Suppressor macrophage treated with lipopolysaccharide for 4 hours (primary cell): ENCODE measurements at regions not wholly inside any gene's neighbourhood (a gene's known extent, or its start where the extent isn't known, plus 50 kb on each side); places are given as distances from the start of the nearest gene placed in this dataset.
"Not testable (repeated sequence)": the region's sequence is repeated elsewhere in the genome, so short reads cannot be mapped to it uniquely, and the experiment has no call there.

Experiments used
- DNase-seq: peaks from one replicate; pipeline ENCODE4 v3.0.0-alpha.2; 2020

DNA sequence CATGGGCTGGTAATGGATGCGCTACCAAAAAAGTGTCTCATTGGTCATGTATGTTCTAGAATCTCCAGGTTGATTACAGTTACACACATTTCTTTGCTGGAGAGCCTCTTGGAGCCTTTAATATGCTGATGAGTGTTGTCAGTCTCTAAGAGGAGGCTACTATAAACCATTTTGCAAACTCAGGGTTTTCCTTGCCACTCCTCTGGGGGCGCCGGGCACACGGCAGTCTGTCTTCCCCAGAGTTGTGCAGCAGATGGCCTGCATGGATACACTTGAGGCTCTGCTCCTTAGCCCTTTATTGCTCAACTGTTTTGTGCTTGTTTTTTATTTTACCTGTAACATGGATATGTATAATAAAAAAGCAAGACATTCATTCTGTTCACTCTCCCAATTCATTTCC lies 196.5 kb downstream of the ACTR3B start:
- no peak for DNase-seq

DNA sequence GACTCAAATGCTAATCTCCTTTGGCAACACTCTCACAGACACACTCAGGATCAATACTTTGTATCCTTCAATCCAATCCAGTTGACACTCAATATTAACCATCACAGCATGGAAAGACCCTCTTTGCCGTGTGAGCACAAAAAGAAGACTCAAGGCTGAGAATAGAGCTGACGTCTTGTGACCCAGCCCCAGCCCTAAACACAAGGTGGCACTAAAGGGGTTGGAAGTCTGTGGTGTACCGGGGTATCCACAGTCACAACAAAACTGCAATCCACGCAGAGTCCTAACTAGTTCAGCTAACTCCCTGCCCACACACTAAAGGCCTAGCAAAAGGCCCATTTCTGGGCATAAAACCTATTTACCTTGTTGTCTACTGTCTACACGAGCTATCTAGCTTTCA lies 200.1 kb downstream of the ACTR3B start:
- DNase-seq, result no peak

DNA sequence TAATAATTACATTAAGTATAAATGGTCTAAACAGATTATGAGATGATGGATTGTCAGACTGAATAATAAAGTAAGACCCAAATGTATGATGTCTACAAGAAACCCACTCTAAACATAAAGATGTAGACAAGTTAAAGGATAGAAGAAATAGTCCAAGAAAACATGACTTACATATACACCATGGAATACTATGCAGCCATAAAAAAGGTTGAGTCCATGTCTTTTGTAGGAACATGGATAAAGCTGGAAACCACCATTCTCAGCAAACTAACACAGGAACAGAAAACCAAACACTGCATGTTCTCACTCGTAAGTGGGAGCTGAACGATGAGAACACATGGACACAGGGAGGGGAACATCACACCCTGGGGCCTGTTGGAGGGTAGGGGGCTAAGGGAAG lies 202.2 kb downstream of the ACTR3B start:
- DNase-seq, result not testable (repeated sequence)

DNA sequence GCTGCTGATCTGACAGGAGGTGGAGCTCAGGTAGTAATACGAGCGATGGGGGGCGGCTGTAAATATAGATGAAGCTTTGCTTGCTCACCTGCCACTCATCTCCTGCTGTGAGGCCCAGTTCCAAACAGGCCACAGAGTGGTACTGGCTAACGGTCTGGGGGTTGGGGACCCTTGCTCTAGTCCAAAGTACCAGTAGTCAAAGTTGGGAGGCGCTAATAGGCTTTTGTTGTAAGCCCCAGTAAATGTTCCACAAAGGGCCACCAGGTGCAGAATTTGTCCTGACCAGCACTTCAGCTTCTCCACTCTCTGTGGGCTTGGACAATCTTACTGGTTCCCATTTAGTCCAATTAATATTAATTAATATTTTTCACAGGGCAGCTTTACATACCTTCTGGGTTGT lies 206.6 kb downstream of the ACTR3B start:
- DNase-seq, result no peak

DNA sequence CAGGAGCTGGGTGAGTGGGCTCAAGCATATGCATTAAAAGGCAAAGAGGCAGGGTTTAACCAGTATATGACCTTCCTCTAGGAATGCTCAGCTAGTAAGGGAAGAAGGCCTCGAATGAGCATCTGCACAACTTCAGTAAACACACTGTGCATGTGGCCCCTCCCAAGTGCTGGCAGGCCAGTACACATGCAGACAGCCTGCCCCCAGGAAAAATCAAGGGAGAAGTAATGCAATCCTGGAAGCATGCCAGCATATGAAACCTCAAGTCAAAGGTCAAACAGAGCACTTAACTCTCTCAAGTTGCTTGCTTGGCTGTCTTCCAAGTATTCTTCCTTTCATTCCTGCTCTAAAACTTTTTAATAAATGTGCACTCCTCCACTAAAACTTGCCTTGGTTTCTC lies 208.4 kb downstream of the ACTR3B start:
- DNase-seq, result no peak

DNA sequence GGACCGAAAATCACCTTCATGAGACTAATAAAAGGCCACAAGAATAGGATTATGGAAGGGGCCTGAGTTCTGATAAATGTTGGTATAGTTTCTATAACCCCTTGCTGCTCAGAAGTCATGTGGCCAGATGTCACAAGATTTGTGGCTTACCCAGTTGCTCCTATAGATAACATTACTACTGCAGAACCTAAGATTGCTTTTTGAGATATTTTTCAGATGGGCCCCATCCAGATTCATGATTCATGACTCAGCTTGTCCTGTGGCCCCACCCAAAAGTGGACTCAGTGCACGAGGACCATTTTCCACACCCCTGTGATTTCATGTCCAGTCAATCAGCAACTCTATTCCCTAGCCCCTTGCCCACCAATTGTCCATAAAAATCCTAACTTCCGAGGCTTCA lies 209.0 kb downstream of the ACTR3B start:
- no peak for DNase-seq

DNA sequence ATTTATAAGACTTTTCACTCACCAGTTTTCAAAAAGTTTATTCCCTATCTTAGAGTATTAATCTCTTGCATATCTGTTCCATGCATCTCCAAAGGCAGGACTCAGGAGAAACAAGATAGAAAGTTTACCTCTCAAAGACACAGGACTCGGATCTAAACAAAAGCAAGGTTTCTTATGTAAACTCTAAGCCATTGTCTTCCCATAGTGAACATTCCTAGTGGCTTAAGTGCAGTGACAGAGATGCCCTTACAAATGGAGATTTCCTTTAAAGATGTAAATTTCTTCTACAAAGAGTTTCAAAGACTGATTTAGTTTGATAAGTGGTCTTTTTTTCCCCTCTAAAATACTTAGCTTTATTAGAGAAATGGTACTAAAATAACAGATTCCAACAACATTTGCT lies 209.8 kb downstream of the ACTR3B start:
- DNase-seq, result no peak

DNA sequence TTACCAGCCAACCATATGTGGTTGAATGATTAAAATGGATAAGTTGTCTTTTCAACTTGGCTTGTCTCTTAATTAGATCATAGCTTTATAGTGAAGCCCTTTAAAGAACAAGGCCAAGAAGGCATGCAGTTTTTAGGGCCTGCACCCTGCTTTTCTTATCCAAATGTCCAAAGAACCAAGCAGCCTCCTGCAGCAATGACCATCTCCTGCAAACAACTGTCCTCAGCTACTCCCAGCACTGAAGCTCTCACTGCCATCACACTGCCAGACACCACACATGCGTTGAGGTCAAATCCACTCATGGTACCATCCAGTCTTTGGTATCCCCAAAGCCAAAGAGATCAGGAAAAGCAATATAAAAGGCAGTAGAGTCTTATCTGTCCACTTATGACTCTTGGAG lies 210.3 kb downstream of the ACTR3B start:
- DNase-seq, result no peak

DNA sequence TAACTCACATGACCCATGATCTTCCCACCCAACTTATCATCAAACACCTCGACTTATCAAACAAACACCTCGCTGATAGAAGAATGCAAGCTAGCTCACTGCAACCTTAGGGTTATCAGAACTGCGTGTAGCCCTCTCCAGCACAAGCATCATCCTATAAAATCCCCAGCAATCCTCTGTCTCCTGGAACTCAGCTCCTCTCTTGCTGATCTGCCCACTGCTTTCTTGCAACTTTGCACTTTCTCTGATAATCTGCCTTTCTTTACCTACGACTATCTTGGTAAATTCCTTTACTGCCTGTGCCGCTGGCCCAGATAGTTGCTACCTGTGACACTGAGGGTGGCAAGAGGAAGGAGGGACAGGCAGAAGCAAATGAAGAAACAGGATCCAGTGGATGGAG lies 210.9 kb downstream of the ACTR3B start:
- DNase-seq, result no peak

DNA sequence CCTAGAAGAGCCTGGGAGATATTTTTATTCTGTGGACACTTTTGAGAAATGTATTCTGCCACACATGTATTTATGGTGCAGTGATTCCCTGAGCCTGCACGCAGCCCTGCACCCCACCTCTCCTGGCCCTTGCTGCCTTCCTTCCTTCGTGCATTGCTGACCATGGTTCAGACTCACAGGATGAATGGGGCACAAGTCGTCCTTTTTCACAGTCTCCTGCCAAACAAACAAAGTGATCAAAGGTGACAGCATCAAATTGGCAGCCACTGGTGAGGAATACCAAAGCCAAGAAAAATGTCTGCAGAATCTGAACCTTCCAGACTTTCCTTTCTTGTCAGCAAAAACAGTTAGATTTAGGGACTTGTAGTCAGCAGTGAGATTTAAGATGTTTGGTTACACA lies 215.0 kb downstream of the ACTR3B start:
- DNase-seq, result no peak

DNA sequence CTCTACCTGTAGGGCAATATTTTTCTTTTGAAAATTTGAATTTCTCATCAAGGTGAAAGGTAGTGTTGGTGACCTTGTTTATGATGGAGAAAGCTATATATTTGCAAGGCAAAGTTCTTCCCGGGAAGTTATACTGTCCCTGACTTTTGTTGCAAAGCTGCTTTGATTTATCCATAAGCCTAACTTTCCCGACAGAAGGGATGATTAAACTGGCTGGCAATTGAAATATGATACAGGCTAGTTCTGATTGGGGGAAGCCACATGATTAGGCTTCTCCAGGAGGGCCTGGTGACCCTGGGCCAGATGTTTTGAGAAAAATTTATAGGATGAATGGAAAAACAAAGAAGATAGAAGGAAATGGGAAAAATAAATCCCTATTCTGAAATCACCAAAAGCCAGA lies 215.5 kb downstream of the ACTR3B start:
- no peak for DNase-seq

DNA sequence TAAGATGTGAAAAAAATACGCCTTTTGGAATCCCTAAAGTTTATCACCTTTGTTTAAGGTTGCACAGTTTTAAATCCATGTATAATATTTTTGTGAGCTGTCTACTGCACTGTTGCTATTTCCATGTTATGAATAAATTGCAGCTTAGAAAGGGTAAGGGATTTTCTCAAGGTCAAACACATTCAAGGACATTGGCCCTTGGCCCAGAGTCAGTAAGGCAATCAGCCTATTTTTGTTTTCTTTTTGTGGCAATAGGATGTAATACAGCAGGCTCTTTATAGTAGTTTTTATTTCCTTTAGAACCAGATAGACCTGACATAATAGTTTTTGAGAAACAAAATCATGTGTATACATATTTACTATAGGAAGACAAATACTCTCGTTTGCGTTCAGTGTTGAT lies 219.8 kb downstream of the ACTR3B start:
- no peak for DNase-seq

DNA sequence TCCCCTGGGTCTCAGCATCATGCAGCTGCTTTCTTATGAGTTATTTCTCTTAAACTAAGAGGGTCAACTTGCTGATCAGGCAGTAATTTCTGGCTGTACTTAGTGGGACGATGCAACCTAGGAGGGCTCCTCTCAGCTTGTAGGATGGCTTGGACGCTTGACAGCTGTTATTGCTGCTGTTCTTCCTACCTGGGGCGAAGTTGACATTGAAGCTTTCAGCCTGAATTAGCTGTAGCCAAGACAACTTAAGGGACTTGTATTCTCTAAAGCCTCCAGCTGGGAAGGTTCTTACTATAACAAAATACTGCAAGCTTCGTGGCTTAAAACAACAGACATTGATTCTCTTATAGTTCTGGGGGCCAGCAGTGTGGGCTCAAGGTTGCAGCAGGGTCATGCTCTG lies 224.9 kb downstream of the ACTR3B start:
- DNase-seq, result no peak

DNA sequence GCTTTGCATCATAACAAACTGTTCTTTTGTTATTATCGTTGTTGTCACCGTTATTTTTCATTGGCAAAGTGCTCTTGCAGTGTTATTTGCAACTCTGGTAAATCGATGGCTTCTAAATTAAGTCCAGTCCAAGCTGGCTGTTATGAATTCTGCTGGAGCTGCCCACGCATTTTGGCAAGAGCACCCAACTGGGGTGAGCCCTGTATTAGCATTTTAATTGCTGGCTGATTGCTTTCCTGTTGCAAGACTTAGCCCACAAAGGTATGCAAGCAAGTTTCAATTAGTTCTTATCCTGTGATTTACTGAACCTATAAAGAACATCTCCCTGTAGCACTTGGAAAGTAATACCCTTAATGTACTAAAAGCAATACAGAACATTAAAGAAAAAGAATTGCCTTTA lies 226.8 kb downstream of the ACTR3B start:
- DNase-seq, result no peak

DNA sequence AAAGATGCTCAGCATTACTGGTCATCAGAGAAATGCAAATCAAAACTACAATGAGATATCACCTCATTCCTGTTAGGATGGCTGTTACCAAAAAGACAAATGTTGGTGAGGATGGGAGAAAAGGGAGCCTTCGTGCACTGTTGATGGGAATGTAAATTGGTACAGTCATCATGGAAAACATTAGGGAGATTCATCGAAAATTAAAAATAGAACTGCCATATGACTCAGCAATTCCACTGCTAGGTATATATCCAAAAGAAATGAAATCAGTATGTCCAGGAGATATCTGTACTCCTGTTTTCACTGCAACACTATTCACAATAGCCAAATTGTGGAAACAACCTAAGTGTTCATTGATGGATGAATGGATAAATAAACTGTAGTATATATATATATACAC lies 228.1 kb downstream of the ACTR3B start:
- no peak for DNase-seq

DNA sequence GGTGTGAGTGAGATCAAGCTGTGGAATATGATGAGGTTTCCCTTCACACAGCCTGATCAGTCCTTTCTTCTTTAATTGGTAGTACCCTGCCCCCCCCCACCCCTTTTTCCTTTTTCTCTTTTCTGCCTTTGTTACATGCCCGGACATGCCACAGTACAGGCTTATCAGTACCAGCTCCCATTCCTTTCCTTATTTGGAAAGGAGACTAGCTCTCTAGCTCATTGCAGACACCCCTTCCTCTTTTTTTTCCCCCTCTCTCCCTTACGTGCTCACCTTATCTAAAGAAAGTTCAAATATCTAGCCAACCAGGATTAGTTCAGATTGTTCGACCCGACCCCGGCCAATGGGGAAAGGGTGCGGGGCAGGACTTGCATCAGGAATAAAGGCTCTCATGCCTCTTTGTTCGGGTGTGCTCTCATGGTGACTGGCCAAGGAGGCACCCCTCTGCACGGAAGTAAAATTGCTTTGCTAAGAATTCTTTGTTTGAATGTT lies 230.4 kb downstream of the ACTR3B start:
- DNase-seq, result no peak

DNA sequence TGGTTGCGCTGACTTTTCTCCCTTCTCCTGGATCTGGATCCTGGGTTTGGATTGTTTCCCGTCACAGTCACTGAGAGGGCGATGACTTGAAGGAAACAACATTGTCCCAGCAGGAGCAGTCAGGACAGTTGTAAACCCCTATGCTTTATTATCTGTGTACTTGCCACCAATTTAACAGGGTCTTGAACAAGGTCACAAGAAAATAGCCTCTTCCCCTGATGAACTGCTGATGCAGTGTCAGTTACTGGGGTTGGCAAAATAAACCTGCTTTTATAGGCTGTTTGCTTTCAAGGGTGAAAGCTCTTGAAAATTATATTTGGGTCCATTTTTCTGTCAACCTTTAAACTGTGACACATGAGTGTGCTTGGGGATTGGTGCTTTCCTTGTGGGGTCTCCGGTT lies 238.9 kb downstream of the ACTR3B start:
- no peak for DNase-seq

DNA sequence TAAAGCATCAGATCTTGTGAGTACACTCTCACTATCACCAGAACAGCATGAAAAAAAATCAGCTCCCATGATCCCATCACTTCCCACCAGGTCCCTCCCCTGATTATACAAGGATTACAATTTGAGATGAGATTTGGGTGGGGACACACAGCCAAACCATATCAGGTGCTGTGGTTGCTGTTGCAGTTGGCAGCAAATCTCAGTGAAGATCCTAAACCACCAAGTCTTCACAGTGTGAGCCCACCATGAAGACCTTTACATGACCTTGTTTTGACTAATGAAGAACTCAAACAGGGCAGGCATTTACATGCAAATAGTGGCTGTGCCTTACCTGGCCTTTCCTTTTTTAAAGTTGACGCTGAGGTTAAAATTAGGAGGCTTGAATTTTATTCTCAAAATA lies 242.6 kb downstream of the ACTR3B start:
- DNase-seq, result no peak

DNA sequence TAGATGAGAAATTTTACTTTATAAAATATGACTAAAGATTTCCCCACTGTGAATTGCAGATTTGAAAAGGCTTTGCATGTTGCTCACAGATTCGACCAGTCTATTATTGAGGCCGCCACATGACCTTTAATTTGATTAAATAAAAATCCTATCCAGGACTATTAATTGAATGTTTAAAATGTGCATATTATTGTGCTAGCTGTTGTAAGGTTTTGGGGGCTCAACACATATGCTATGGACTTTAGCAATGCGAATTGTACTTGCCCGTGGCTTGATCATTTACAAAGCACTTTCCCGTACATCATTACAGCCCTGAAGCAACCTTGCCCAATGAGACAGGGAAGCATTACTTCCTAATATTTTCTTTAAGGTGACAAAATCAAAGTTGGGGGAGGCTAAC lies 243.0 kb downstream of the ACTR3B start:
- DNase-seq, result no peak

DNA sequence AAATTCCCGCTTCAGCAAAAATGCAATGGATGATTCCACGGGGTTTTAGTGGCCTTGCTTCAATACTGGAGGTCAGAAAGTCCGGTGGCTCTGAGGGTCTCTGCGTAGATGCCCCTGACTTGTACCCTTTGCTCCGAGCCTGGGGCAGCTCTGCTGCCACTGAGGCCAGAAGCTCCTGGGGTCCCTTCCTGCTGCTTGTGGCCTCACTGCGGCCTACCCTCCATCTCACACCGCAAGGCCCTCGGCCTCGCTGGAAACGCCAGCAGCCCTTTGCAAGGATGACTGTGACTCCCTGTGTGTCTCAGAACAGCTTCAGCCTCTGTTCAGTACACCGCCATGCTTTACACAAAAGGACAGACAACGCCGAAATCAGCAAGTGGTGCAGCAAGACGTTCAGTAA lies 244.8 kb downstream of the ACTR3B start:
- DNase-seq, result no peak

DNA sequence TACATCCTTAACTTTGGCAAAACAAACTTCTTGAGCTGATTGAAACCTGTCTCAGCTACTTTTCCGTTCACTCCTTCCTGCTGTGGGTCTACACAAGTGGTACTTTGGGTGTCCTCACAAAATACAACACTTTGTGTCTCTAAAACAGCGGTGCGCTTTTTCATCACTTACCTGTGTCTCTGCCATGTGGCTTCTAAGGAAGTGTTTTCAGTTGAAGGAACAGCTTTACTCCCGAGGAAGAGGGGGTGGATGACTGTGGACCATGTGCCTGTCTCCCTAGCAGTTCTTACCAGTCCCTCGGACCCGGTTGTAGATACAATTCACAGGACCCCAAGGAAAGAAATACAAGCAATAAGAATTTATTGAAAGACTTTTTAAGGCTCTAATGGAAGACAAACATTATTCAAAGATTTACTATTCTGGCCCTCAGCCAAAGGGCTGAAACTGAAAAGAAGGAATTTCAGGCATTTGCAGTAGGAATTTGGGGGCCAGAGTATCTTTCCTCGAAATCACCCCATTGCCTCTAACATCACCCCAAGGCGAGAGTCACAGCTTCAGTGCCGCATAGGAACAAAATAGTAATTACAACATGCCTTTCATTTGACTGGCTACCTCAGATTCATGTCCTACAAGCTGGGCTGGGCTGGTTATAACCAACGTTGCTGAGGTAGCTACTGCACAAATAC lies 246.3 kb downstream of the ACTR3B start:
- no peak for DNase-seq

DNA sequence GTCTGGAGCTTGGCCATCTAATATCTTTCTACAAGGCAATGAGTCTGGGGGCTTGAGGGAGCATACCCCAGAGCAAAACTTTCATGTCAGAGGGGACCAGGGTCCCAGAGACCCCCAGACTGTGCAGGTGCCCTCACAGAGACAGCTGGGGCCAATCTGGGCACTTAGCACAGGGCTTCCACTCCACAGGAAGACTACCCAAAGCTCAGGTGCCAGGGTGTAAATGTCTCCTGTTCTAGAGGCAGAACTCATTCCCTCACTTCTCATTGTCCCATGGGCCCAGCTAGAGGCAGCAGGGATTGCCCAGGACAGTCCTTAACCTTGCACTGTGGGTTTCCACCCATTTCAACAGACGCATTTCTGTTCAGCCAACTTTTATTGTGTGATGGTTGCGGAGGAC lies 246.9 kb downstream of the ACTR3B start:
- no peak for DNase-seq

DNA sequence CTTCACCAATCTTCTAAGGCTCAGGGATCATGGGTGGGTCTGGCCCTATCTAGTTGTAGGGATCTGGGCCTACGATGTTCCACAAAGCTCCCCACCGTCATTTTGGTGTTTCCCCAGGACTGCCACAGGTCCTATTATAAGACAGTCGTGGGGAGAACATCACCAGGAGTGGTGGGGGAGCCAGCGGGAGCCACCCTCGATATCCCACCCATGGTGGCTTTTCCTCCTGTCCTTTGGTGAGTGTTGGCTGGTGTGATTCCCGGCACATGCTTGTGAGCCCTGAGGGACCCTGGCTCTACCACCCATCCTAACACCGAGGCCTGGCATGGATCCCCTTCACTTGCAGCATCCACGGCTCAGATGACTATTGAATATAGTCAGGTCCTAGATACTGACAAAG lies 247.4 kb downstream of the ACTR3B start:
- DNase-seq, result no peak

DNA sequence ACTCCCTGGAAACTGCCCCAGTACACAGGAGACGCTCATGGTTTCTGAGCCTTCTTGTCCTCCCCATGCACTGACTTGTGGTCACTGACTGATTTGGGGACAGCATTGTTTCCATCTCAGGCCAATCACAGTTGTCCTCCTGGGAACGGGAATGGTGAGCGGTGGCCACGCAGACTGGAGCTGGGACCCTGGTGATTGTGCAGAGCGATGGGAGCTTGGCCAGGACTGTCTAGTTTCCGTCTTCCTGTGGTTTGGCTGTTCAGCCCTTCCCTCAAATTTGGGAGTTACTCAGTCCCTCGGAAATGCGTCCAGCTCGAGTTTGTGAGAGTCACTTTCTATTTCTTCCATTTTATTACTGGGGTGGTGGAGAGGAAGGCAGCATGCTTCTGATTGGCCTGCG lies 250.9 kb downstream of the ACTR3B start:
- no peak for DNase-seq

DNA sequence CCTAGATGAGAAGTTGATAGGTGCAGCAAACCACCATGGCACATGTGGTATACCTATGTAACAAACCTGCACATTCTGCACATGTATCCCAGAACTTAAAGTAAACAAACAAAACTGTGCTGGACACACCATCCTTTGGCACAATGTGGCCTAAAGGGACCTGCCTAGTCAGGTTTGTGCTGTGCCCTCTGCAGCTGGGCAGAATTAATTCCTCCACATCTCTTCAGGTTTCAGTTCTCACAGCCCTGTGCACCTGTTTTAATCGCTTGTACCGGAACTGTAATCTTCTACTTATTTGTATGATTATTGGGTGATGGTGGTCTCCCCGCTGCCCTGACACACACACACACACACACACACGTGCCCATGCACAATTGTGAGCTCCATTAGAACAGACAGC lies 252.7 kb downstream of the ACTR3B start:
- no peak for DNase-seq

DNA sequence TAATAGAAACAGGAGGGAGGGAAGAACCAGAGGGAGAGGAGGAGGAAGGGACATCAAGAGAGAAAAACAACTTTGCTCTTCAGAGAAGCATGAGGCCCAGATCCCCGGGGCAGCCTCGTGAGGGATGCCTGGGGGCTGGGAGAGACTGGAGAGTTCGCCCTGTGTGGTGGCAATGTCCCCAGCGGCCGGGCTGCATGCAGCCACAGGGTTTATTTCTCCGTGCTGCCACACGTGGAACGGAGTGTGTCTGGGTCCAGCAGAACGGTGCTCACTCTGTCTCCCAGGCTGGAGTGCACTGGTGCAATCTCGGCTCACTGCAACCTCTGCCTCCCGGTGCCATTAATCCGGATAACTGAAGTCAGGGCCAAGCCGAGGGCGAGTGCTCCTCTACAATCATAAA lies 257.7 kb downstream of the ACTR3B start:
- no peak for DNase-seq
